ENCODE measurements at regions not wholly inside any gene's neighbourhood (a gene's known extent, or its start where the extent isn't known, plus 50 kb on each side); places are given as distances from the start of the nearest gene placed in this dataset.

- no peak overlapping the region for H3K4me3 ChIP-seq (ENCODE audit: low read depth, low read length)
- no peaks in the 10 kb centered on the region for H3K4me1 ChIP-seq (ENCODE audit: control insufficient read depth, insufficient read depth, low read length)
- H3K27me3 ChIP-seq (ENCODE audit: control insufficient read depth, insufficient read depth, low read length) = no peaks in the 10 kb centered on the region
- no peak overlapping the region for H3K9ac ChIP-seq (ENCODE audit: low read depth, low read length)
- H3K36me3 ChIP-seq (ENCODE audit: control insufficient read depth, insufficient read depth, low read length) = no peaks in the 10 kb centered on the region
- no peak overlapping the region for H3K27ac ChIP-seq (ENCODE audit: low read depth, low read length)
- H3K9me3 ChIP-seq (ENCODE audit: control insufficient read depth, insufficient read depth, low read length) = no peaks in the 10 kb centered on the region
These were observed 89.8 kb upstream of the ITGA4 start for GRCh38 chr2:181367411-181367810.

DNA sequence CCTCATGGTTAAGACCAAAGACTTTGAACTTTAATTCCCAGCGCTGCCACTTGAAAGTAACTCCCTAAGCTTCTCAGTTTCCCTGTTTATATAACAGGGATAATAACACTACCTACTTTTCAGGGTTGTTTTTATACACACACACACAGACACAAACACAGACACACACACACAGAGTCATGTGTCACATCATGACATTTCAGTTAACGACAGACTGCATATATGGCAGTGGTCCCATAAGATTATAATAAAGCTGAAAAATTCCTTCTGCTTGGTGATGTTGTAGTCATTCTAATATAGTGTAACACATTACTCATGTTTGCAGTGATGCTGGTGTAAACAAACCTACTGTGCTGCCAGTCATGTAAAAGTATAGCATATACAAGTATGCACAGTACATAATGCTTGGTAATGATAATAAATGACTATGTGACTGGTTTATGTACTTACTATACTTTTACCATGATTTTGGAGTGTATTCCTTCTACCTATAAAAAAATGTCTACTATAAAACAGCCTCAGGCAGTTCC, 89.2 kb upstream of the ITGA4 start:
- no peaks in the 10 kb centered on the region for H3K36me3 ChIP-seq (ENCODE audit: control insufficient read depth, insufficient read depth, low read length)

GRCh38 chr2:181370126-181370525, 87.1 kb upstream of the ITGA4 start:
- H3K36me3 ChIP-seq (ENCODE audit: control insufficient read depth, insufficient read depth, low read length) = no peaks in the 10 kb centered on the region
- H3K4me3 ChIP-seq (ENCODE audit: low read depth, low read length) = no peak overlapping the region
- no peaks in the 10 kb centered on the region for H3K4me1 ChIP-seq (ENCODE audit: control insufficient read depth, insufficient read depth, low read length)
- H3K27me3 ChIP-seq (ENCODE audit: control insufficient read depth, insufficient read depth, low read length) = no peaks in the 10 kb centered on the region
- H3K9ac ChIP-seq (ENCODE audit: low read depth, low read length) = no peak overlapping the region
- no peaks in the 10 kb centered on the region for H3K9me3 ChIP-seq (ENCODE audit: control insufficient read depth, insufficient read depth, low read length)
- H3K27ac ChIP-seq (ENCODE audit: low read depth, low read length) = no peak overlapping the region

More for the DNA sequence above, 89.2 kb upstream of the ITGA4 start:
- Histone ChIP-seq H3K27me3 (ENCODE audit: control insufficient read depth, insufficient read depth, low read length) (no peaks in the 10 kb centered on the region), H3K9ac (ENCODE audit: low read depth, low read length) (no peak overlapping the region), H3K4me1 (ENCODE audit: control insufficient read depth, insufficient read depth, low read length) (no peaks in the 10 kb centered on the region), H3K9me3 (ENCODE audit: control insufficient read depth, insufficient read depth, low read length) (no peaks in the 10 kb centered on the region), H3K4me3 (ENCODE audit: low read depth, low read length) (no peak overlapping the region), H3K27ac (ENCODE audit: low read depth, low read length) (no peak overlapping the region)

- no peaks in the 10 kb centered on the region for H3K4me1 ChIP-seq (ENCODE audit: control insufficient read depth, insufficient read depth, low read length)
- H3K9ac ChIP-seq (ENCODE audit: low read depth, low read length) = no peak overlapping the region
These were observed 86.0 kb upstream of the ITGA4 start for GRCh38 chr2:181371195-181371594.

DNA sequence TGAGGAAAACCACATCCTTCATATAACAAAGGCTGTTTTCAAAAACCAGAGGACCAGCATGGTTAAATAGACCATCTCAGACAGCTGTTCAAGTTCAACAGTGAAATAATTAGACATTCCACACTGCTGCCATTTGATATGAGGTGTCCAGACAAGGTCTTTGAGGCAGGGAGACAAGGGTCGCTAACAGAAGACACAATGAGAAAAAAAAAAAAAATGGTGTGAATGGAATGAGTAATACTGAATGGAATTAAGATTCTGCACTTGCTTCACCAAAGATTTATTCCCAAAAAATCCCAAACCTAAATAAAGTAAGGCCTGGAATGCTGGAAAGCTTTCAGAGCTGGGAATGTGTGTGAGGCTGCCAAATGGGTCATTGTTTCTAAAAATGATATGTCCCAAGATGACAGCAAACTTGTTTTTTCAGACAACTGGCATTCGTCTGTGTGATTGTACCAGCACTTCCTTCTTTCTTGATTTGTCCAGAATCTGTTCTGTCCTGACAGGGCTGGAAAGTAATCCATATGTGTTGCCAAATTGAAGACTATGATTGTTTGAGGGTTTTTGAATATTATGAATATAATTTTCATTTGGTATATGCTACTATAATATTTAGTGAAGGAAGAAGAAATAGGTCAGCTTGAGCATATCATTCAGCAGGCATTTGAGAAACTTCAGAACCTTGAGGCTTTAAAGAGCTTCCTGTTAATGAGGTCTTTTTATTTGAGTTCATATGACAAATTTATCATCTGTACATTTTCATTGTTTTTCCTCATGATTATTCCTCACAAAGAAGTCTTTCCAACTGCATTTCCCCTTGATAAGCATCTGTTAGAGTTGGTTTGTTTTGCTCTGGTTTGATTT, 85.2 kb upstream of the ITGA4 start:
- H3K9me3 ChIP-seq (ENCODE audit: control insufficient read depth, insufficient read depth, low read length) = no peaks in the 10 kb centered on the region
- no peak overlapping the region for H3K4me3 ChIP-seq (ENCODE audit: low read depth, low read length)
- H3K4me1 ChIP-seq (ENCODE audit: control insufficient read depth, insufficient read depth, low read length) = no peaks in the 10 kb centered on the region
- no peak overlapping the region for H3K27ac ChIP-seq (ENCODE audit: low read depth, low read length)
- H3K9ac ChIP-seq (ENCODE audit: low read depth, low read length) = no peak overlapping the region
- H3K36me3 ChIP-seq (ENCODE audit: control insufficient read depth, insufficient read depth, low read length) = no peaks in the 10 kb centered on the region
- no peaks in the 10 kb centered on the region for H3K27me3 ChIP-seq (ENCODE audit: control insufficient read depth, insufficient read depth, low read length)

More at GRCh38 chr2:181371195-181371594, 86.0 kb upstream of the ITGA4 start:
- no peaks in the 10 kb centered on the region for H3K27me3 ChIP-seq (ENCODE audit: control insufficient read depth, insufficient read depth, low read length)
- no peaks in the 10 kb centered on the region for H3K36me3 ChIP-seq (ENCODE audit: control insufficient read depth, insufficient read depth, low read length)
- H3K27ac ChIP-seq (ENCODE audit: low read depth, low read length) = no peak overlapping the region
- no peak overlapping the region for H3K4me3 ChIP-seq (ENCODE audit: low read depth, low read length)
- H3K9me3 ChIP-seq (ENCODE audit: control insufficient read depth, insufficient read depth, low read length) = no peaks in the 10 kb centered on the region

DNA sequence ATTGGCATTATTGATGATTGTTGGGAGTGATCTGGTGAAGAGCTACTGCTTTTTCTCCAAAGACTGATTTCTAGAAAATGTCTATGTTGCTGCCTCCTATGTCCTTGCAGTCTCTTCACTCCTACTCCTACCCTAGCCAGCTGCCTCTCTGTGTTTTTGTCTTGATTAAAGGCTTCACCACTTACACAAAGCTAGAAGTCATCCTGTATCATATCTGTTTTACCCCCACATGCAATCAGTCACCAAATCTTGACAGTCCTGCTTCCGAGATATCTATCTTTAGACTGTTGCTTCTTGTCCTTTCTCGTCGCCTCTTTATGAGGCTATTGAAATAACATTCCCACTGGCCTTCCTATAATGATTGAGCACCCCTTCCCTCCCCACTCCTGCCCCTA, 84.5 kb upstream of the ITGA4 start:
- Histone ChIP-seq H3K9ac (ENCODE audit: low read depth, low read length) (no peak overlapping the region), H3K27me3 (ENCODE audit: control insufficient read depth, insufficient read depth, low read length) (no peaks in the 10 kb centered on the region), H3K4me3 (ENCODE audit: low read depth, low read length) (no peak overlapping the region), H3K36me3 (ENCODE audit: control insufficient read depth, insufficient read depth, low read length) (no peaks in the 10 kb centered on the region), H3K9me3 (ENCODE audit: control insufficient read depth, insufficient read depth, low read length) (no peaks in the 10 kb centered on the region), H3K27ac (ENCODE audit: low read depth, low read length) (no peak overlapping the region), H3K4me1 (ENCODE audit: control insufficient read depth, insufficient read depth, low read length) (no peaks in the 10 kb centered on the region)

- Histone ChIP-seq H3K27me3 (ENCODE audit: control insufficient read depth, insufficient read depth, low read length) (no peaks in the 10 kb centered on the region), H3K4me3 (ENCODE audit: low read depth, low read length) (no peak overlapping the region), H3K36me3 (ENCODE audit: control insufficient read depth, insufficient read depth, low read length) (no peaks in the 10 kb centered on the region), H3K9me3 (ENCODE audit: control insufficient read depth, insufficient read depth, low read length) (no peaks in the 10 kb centered on the region), H3K4me1 (ENCODE audit: control insufficient read depth, insufficient read depth, low read length) (no peaks in the 10 kb centered on the region), H3K9ac (ENCODE audit: low read depth, low read length) (no peak overlapping the region), H3K27ac (ENCODE audit: low read depth, low read length) (no peak overlapping the region)
These were observed 82.2 kb upstream of the ITGA4 start for GRCh38 chr2:181374781-181375675.

DNA sequence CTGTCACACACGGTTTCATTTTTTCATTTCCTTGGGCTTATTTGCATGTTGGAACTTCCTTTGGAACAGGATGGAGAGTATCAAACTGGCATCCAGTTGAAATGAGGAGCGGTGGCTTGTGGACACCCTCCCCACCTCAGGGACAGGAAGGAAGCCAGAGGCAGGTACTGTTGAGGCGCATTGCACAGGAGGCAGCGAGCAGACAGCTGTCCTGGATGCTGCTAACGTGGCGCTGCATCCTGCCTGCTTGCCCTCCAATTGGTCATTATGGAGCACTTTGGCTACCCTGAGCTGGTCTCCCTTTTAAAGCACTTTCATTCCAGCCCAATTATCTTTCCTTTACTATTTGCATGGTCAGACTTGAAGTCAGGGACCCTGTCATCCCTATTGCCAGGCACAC, 80.7 kb upstream of the ITGA4 start:
- Histone ChIP-seq H3K36me3 (ENCODE audit: control insufficient read depth, insufficient read depth, low read length) (no peaks in the 10 kb centered on the region), H3K4me3 (ENCODE audit: low read depth, low read length) (no peak overlapping the region), H3K27ac (ENCODE audit: low read depth, low read length) (no peak overlapping the region), H3K9ac (ENCODE audit: low read depth, low read length) (no peak overlapping the region), H3K9me3 (ENCODE audit: control insufficient read depth, insufficient read depth, low read length) (no peaks in the 10 kb centered on the region), H3K4me1 (ENCODE audit: control insufficient read depth, insufficient read depth, low read length) (no peaks in the 10 kb centered on the region), H3K27me3 (ENCODE audit: control insufficient read depth, insufficient read depth, low read length) (no peaks in the 10 kb centered on the region)

DNA sequence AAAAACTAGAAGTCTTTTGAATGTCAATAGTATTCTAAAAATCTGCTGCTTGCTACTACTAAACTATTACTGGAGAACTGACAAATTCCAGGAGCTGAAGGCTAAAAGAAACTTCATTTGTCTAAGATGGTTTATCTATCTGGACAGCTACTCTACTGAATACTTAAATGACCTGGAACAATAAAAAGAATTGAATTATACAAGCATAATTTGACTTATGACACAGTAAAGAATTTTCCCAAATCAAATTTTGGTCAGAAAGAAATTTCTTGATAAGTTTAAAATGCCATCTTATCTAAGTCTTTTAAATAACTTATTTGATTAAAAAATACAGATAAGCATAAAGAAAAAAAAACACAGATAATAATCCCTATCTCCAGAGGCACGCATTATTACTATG, 80.2 kb upstream of the ITGA4 start:
- Histone ChIP-seq H3K27ac (ENCODE audit: low read depth, low read length) (no peak overlapping the region), H3K27me3 (ENCODE audit: control insufficient read depth, insufficient read depth, low read length) (no peaks in the 10 kb centered on the region), H3K9ac (ENCODE audit: low read depth, low read length) (no peak overlapping the region), H3K4me3 (ENCODE audit: low read depth, low read length) (no peak overlapping the region), H3K36me3 (ENCODE audit: control insufficient read depth, insufficient read depth, low read length) (no peaks in the 10 kb centered on the region), H3K9me3 (ENCODE audit: control insufficient read depth, insufficient read depth, low read length) (no peaks in the 10 kb centered on the region), H3K4me1 (ENCODE audit: control insufficient read depth, insufficient read depth, low read length) (no peaks in the 10 kb centered on the region)

- Histone ChIP-seq H3K36me3 (ENCODE audit: control insufficient read depth, insufficient read depth, low read length) (no peaks in the 10 kb centered on the region), H3K4me3 (ENCODE audit: low read depth, low read length) (no peak overlapping the region), H3K4me1 (ENCODE audit: control insufficient read depth, insufficient read depth, low read length) (no peaks in the 10 kb centered on the region), H3K9me3 (ENCODE audit: control insufficient read depth, insufficient read depth, low read length) (no peaks in the 10 kb centered on the region), H3K9ac (ENCODE audit: low read depth, low read length) (no peak overlapping the region), H3K27ac (ENCODE audit: low read depth, low read length) (no peak overlapping the region), H3K27me3 (ENCODE audit: control insufficient read depth, insufficient read depth, low read length) (no peaks in the 10 kb centered on the region)
These were observed 78.7 kb upstream of the ITGA4 start for GRCh38 chr2:181378491-181378890.

GRCh38 chr2:181380581-181380980, 76.6 kb upstream of the ITGA4 start:
- H3K27ac ChIP-seq (ENCODE audit: low read depth, low read length) = no peak overlapping the region
- H3K9me3 ChIP-seq (ENCODE audit: control insufficient read depth, insufficient read depth, low read length) = no peaks in the 10 kb centered on the region
- H3K4me3 ChIP-seq (ENCODE audit: low read depth, low read length) = no peak overlapping the region
- H3K9ac ChIP-seq (ENCODE audit: low read depth, low read length) = no peak overlapping the region
- no peaks in the 10 kb centered on the region for H3K36me3 ChIP-seq (ENCODE audit: control insufficient read depth, insufficient read depth, low read length)
- no peaks in the 10 kb centered on the region for H3K4me1 ChIP-seq (ENCODE audit: control insufficient read depth, insufficient read depth, low read length)
- H3K27me3 ChIP-seq (ENCODE audit: control insufficient read depth, insufficient read depth, low read length) = no peaks in the 10 kb centered on the region
